Endothelial cell of umbilical vein (primary cell): ENCODE measurements at regions not wholly inside any gene's neighbourhood (a gene's known extent, or its start where the extent isn't known, plus 50 kb on each side); places are given as distances from the start of the nearest gene placed in this dataset.
A peak's percentile ranks its signal among the peaks of the same experiment; 100 is the strongest.

Experiments used
- BruUV-seq: library from RNA; stranded (reverse); fragments of 400-500 nt; replicated peaks from 2 replicates; lab custom pipeline; 2021; lab: Mats Ljungman, UMichigan
- CTCF ChIA-PET: fragments of 300-600, 350-600 bp; sonication (Branson Sonifier 250); formaldehyde crosslinking; loops from one replicate; lab custom pipeline; 2021; ENCODE audit warnings: antibody characterized with exemption, inconsistent platforms; lab: Charles Lee
- POLR2A ChIA-PET: fragments of 300-600, 350-600 bp; sonication (Branson Sonifier 250); formaldehyde crosslinking; loops from one replicate; lab custom pipeline; 2021; ENCODE audit warnings: antibody characterized with exemption, inconsistent platforms; lab: Charles Lee
- DNase-seq: peaks from one replicate; pipeline ENCODE4 v3.0.0-alpha.2; 2011; ENCODE audit warnings: low read depth, low spot score
- FAIRE-seq: peaks from 2 replicates; lab custom pipeline; 2011; peaks lifted over from hg19 to GRCh38; lab: Jason Lieb, UNC
- H2AFZ ChIP-seq: 2 replicates; pipeline ENCODE4 v1.6.0; 2012; ENCODE audit warnings: low read depth, low read length, control low read depth, inconsistent platforms
- H3K27ac ChIP-seq: 2 replicates; pipeline ENCODE4 v1.5.1; 2011; ENCODE audit warnings: low read depth, mild to moderate bottlenecking, control low read depth, low read length, moderate library complexity; ENCODE audit not compliant: insufficient read depth
- H3K27me3 ChIP-seq, 2 experiments: 2 replicates each; pipeline versions ENCODE4 v1.6.0 to v1.6.1; 2011; ENCODE audit warnings: low read length in 2 of 2, mixed read lengths in 1 of 2; ENCODE audit not compliant: control insufficient read depth in 2 of 2, insufficient read depth in 2 of 2
- H3K36me3 ChIP-seq, 2 experiments: 2 replicates in 1 of 2; 3 replicates in 1 of 2; pipeline ENCODE4 v1.5.1; 2011; ENCODE audit warnings: low read length in 2 of 2, mild to moderate bottlenecking in 1 of 2, moderate library complexity in 1 of 2; ENCODE audit not compliant: control insufficient read depth in 2 of 2, insufficient read depth in 2 of 2; ENCODE audit errors: extremely low read depth in 1 of 2
- H3K4me1 ChIP-seq: 3 replicates; pipeline ENCODE4 v1.5.1; 2011; ENCODE audit warnings: mild to moderate bottlenecking, low read length; ENCODE audit not compliant: control insufficient read depth, insufficient read depth; ENCODE audit errors: extremely low read depth
- H3K4me2 ChIP-seq: 2 replicates; pipeline ENCODE4 v1.6.1; 2011; ENCODE audit warnings: low read length, control low read depth, mixed read lengths; ENCODE audit not compliant: insufficient read depth
- H3K4me3 ChIP-seq, 3 experiments: fragments of 200-600 bp in 1 of 3; sonication (generic), shearing (Covaris generic) in 1 of 3; replicated peaks in 1 of 3; 2 replicates each; pipeline ENCODE4 v1.5.1; 2011 to 2016; ENCODE audit warnings: control low read depth in 3 of 3, low read length in 3 of 3, mild to moderate bottlenecking in 2 of 3, inconsistent platforms in 1 of 3, low read depth in 1 of 3, moderate library complexity in 1 of 3; ENCODE audit not compliant: insufficient read depth in 1 of 3
- H3K79me2 ChIP-seq: 2 replicates; pipeline ENCODE4 v1.6.0; 2012; ENCODE audit warnings: low read length, inconsistent platforms; ENCODE audit not compliant: control insufficient read depth, insufficient read depth
- H3K9ac ChIP-seq: replicated peaks from 2 replicates; pipeline ENCODE3; 2011; ENCODE audit warnings: low read length, control low read depth; ENCODE audit not compliant: insufficient read depth; ENCODE audit errors: extremely low read depth
- H3K9me1 ChIP-seq: replicated peaks from 3 replicates; pipeline ENCODE4 v1.6.0; 2011; ENCODE audit warnings: mild to moderate bottlenecking, low read length; ENCODE audit not compliant: control insufficient read depth, insufficient read depth; ENCODE audit errors: extremely low read depth
- H3K9me3 ChIP-seq: replicated peaks from 2 replicates; pipeline ENCODE4 v1.5.1; 2012; ENCODE audit warnings: low read length, inconsistent platforms; ENCODE audit not compliant: control insufficient read depth, insufficient read depth
- H4K20me1 ChIP-seq: replicated peaks from 2 replicates; pipeline ENCODE3; 2011; ENCODE audit warnings: mild to moderate bottlenecking, low read length; ENCODE audit not compliant: control insufficient read depth, insufficient read depth; ENCODE audit errors: extremely low read depth
- CTCF ChIP-seq, 2 donors: IDR thresholded peaks; 1 replicate in 1 of 2; 2 replicates in 1 of 2; pipeline ENCODE4 v1.5.1; 2011; ENCODE audit warnings: low read length in 2 of 2, mild to moderate bottlenecking in 2 of 2, moderate library complexity in 2 of 2, control low read depth in 1 of 2, inconsistent platforms in 1 of 2, low read depth in 1 of 2; ENCODE audit not compliant: insufficient read depth in 1 of 2; ENCODE audit errors: extremely low read depth in 1 of 2
- EZH2 ChIP-seq: IDR thresholded peaks from 2 replicates; pipeline ENCODE4 v1.6.1; 2012; ENCODE audit warnings: borderline replicate concordance, low read depth, mild to moderate bottlenecking, moderate library complexity, low read length, inconsistent platforms; ENCODE audit not compliant: severe bottlenecking
- FOS ChIP-seq: IDR thresholded peaks from 2 replicates; pipeline ENCODE4 v1.6.1; 2011; ENCODE audit warnings: mild to moderate bottlenecking, low read length, moderate library complexity, borderline replicate concordance; ENCODE audit not compliant: insufficient read depth
- GATA2 ChIP-seq: IDR thresholded peaks from 2 replicates; pipeline ENCODE4 v1.7.0; 2011; ENCODE audit warnings: low read depth, mild to moderate bottlenecking, moderate library complexity, mixed read lengths, low read length; ENCODE audit not compliant: insufficient read length, insufficient read depth
- JUN ChIP-seq: IDR thresholded peaks from 2 replicates; pipeline ENCODE4 v1.6.1; 2011; ENCODE audit warnings: borderline replicate concordance, low read depth; ENCODE audit not compliant: insufficient read length, insufficient read depth
- MYC ChIP-seq: IDR thresholded peaks from one replicate; pipeline ENCODE4 v1.6.1; 2011; ENCODE audit warnings: mild to moderate bottlenecking, low read depth, low read length
- POLR2A ChIP-seq: IDR thresholded peaks from 2 replicates; pipeline ENCODE4 v1.6.1; 2012; ENCODE audit warnings: low read depth, mild to moderate bottlenecking, control low read depth, low read length
- POLR2AphosphoS5 ChIP-seq: IDR thresholded peaks from 2 replicates; pipeline ENCODE4 v1.6.1; 2012; ENCODE audit warnings: low read depth, mild to moderate bottlenecking, control low read depth, low read length, moderate library complexity; ENCODE audit not compliant: insufficient read depth
- dilution Hi-C: fragments of 300-500 bp; cut with MboI; formaldehyde crosslinking; loops from one replicate; pipeline ENCODE4 v1.15.0; 2019; ENCODE audit warnings: low sequenced_read_pairs; ENCODE audit not compliant: extremely low pct_ligation_motif_present
- intact Hi-C: fragments of 100-400 bp; cut with micrococcal nuclease; formaldehyde crosslinking; loops from one replicate; pipeline ENCODE4 v1.10.0; 2022
- TF ChIP-seq, protein P1 (sequence below): IDR thresholded peaks from 2 replicates; pipeline ENCODE4 v1.6.1; 2011; ENCODE audit not compliant: insufficient read depth, insufficient read length

DNA sequence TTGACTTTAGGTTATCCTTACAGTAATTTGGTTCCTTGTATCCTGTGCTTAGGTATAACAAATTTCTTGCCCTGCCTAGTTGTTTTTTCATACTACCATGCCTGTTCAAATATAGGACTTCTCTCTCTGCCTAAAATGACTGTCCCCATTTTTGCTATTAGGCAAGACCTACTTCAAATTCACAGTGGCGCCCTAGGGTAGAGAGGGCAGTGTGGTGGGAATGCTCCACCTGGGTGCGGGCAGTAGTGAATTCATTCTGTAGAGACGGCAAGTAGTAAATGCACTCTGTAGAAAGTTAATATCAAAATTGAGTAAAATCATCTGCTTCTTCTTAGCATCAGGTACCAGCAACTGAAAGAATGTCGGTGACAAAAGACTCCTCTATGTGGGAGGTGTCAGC, 120.4 kb upstream of the RHOBTB1 start:
- TF ChIP-seq CTCF (IDR thresholded peaks at IDR 0.05; ENCODE audit: extremely low read depth in 1 of 2, insufficient read depth in 1 of 2, low read depth in 1 of 2, low read length in 2 of 2) (no peak), EZH2 (no peak), FOS (no peak), POLR2A (no peak), MYC (no peak), JUN (no peak), GATA2 (no peak), POLR2AphosphoS5 (no peak)
- TF ChIP-seq, protein P1, sequence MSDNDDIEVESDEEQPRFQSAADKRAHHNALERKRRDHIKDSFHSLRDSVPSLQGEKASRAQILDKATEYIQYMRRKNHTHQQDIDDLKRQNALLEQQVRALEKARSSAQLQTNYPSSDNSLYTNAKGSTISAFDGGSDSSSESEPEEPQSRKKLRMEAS, result no peak
- dilution Hi-C loops (no loop called here), intact Hi-C loops (loop anchor here (5.0 kb wide), 1 partner anchor 77 kb away; no protein-coding TSS in a partner anchor)
- no peaks in the 10 kb centered on the region for H3K9me3 ChIP-seq
- H3K36me3 ChIP-seq, result no peaks in the 10 kb centered on the region
- CTCF ChIA-PET, result interaction anchor here (1.2 to 1.7 kb wide), 3 partner anchors 12 to 39 kb away, joined by 5 to 11 read pairs (median 5); no protein-coding TSS in a partner anchor
- H3K27me3 ChIP-seq, result no peaks in the 10 kb centered on the region
- H4K20me1 ChIP-seq, result no peaks in the 10 kb centered on the region
- no peak overlapping the region for H3K4me2 ChIP-seq
- H3K4me3 ChIP-seq, result no peak overlapping the region
- H3K9me1 ChIP-seq, result peaks cover 4% of the 10 kb centered on the region
- H3K4me1 ChIP-seq, result peaks cover 13% of the 10 kb centered on the region
- TSS peak; percentile 80 for BruUV-seq
- POLR2A ChIA-PET, result no interaction called here
- H3K79me2 ChIP-seq, result no peaks in the 10 kb centered on the region
- H3K27ac ChIP-seq, result no peak overlapping the region
- H3K9ac ChIP-seq, result no peak overlapping the region
- FAIRE-seq (no peak), DNase-seq (no peak)
- peak overlapping the region; percentile 50 for H2AFZ ChIP-seq
